ENCODE measurements at regions not wholly inside any gene's neighbourhood (a gene's known extent, or its start where the extent isn't known, plus 50 kb on each side); places are given as distances from the start of the nearest gene placed in this dataset.

- Histone ChIP-seq H3K27me3 (ENCODE audit: low read depth) (no peaks in the 10 kb centered on the region), H3K27ac (replicated peaks) (no peak overlapping the region), H3K4me1 (no peaks in the 10 kb centered on the region), H3K9me3 (replicated peaks) (peaks cover 3% of the 10 kb centered on the region), H3K36me3 (no peaks in the 10 kb centered on the region), H3K4me3 (no peak overlapping the region)
- DNase-seq = no peak
- intact Hi-C loops (cut with micrococcal nuclease) = no loop called here
- TF ChIP-seq, protein P1, sequence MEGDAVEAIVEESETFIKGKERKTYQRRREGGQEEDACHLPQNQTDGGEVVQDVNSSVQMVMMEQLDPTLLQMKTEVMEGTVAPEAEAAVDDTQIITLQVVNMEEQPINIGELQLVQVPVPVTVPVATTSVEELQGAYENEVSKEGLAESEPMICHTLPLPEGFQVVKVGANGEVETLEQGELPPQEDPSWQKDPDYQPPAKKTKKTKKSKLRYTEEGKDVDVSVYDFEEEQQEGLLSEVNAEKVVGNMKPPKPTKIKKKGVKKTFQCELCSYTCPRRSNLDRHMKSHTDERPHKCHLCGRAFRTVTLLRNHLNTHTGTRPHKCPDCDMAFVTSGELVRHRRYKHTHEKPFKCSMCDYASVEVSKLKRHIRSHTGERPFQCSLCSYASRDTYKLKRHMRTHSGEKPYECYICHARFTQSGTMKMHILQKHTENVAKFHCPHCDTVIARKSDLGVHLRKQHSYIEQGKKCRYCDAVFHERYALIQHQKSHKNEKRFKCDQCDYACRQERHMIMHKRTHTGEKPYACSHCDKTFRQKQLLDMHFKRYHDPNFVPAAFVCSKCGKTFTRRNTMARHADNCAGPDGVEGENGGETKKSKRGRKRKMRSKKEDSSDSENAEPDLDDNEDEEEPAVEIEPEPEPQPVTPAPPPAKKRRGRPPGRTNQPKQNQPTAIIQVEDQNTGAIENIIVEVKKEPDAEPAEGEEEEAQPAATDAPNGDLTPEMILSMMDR (IDR thresholded peaks at IDR 0.05; ENCODE audit: borderline replicate concordance) = no peak
These were observed 441.8 kb upstream of the RIOK2 start for GRCh38 chr5:97624886-97625285.

GRCh38 chr5:97627272-97627671, 444.2 kb upstream of the RIOK2 start:
- TF ChIP-seq, protein P1 (IDR thresholded peaks at IDR 0.05; ENCODE audit: borderline replicate concordance) = no peak
- Histone ChIP-seq H3K4me1 (no peaks in the 10 kb centered on the region), H3K27ac (replicated peaks) (no peak overlapping the region), H3K9me3 (replicated peaks) (no peaks in the 10 kb centered on the region), H3K4me3 (no peak overlapping the region), H3K36me3 (no peaks in the 10 kb centered on the region), H3K27me3 (ENCODE audit: low read depth) (no peaks in the 10 kb centered on the region)
- no peak for DNase-seq
- intact Hi-C loops (cut with micrococcal nuclease) = no loop called here

GRCh38 chr5:97628031-97628430, 445.0 kb upstream of the RIOK2 start:
- H3K36me3 ChIP-seq = no peaks in the 10 kb centered on the region
- peak overlapping the region; percentile 22 for H3K27ac ChIP-seq (replicated peaks)
- no peak for DNase-seq
- H3K4me1 ChIP-seq = no peaks in the 10 kb centered on the region
- H3K27me3 ChIP-seq (ENCODE audit: low read depth) = no peaks in the 10 kb centered on the region
- no peaks in the 10 kb centered on the region for H3K9me3 ChIP-seq (replicated peaks)
- no peak overlapping the region for H3K4me3 ChIP-seq
- intact Hi-C loops (cut with micrococcal nuclease) = no loop called here
- TF ChIP-seq, protein P1 (IDR thresholded peaks at IDR 0.05; ENCODE audit: borderline replicate concordance) = no peak

DNA sequence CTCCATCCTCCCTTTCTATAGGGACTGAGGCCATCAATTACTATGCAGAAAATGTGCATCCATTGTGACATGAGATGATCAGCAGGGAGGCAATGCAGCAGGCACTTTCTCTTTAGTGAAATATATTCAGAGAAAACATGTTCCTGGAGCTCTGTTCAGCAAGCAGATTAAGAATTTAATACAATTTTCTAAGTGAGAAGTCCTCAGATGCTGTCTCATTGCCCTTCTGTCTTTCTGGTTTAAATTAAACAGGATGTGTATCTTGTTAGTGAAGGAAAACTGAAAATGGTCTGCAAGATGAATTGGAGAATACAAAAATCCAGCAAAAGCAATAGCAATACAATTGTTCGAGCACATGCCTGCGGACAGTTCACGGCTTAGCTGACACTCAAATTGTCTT, 445.8 kb upstream of the RIOK2 start:
- H3K27me3 ChIP-seq (ENCODE audit: low read depth) = no peaks in the 10 kb centered on the region
- intact Hi-C loops (cut with micrococcal nuclease) = no loop called here
- peak overlapping the region; percentile 22 for H3K27ac ChIP-seq (replicated peaks)
- no peaks in the 10 kb centered on the region for H3K9me3 ChIP-seq (replicated peaks)
- TF ChIP-seq, protein P1 (IDR thresholded peaks at IDR 0.05; ENCODE audit: borderline replicate concordance) = no peak
- no peak for DNase-seq
- H3K36me3 ChIP-seq = no peaks in the 10 kb centered on the region
- no peaks in the 10 kb centered on the region for H3K4me1 ChIP-seq
- no peak overlapping the region for H3K4me3 ChIP-seq

DNA sequence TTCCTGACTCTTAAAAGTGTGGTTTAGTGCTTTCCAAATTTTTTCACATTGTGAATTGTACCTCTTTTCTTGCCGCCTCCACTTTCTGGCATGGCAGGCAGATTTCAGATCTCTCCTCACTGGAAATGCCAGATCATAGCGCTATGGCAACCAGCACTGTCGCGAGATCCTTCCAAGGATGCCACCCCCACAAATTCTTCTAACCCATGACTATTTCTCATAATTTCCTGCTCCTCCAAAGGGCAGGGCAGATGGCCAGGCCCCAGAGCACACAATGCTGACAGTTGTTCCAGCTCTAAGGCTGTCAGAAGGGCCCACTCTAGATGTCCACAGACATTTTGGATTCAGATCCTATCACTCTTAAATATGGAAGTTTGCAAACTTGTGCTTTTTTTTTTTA, 446.2 kb upstream of the RIOK2 start:
- Histone ChIP-seq H3K36me3 (no peaks in the 10 kb centered on the region), H3K9me3 (replicated peaks) (no peaks in the 10 kb centered on the region), H3K4me3 (no peak overlapping the region), H3K27ac (replicated peaks) (peak overlapping the region; percentile 22), H3K4me1 (no peaks in the 10 kb centered on the region), H3K27me3 (ENCODE audit: low read depth) (no peaks in the 10 kb centered on the region)
- intact Hi-C loops (cut with micrococcal nuclease) = no loop called here
- TF ChIP-seq, protein P1 (IDR thresholded peaks at IDR 0.05; ENCODE audit: borderline replicate concordance) = no peak
- DNase-seq = peak; percentile 27

DNA sequence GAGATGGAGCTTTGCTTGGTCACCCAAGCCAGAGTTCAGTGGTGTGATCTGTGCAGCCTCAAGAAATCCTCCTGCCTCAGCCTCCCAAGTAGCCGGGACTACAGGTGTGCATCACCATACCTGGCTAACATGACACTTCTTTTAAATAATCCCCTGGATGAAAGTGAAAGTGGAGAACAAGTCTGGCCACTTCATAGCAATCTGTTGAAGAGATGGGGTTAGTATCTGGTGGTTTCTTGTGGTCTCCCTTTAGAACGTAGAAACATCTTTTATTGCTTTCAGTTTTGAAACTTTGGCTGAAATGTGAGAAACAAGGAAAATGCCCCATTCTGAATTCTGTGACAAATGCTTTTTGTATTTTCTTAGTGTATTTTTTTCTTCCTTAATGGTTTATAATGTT, 452.5 kb upstream of the RIOK2 start:
- Histone ChIP-seq H3K4me3 (no peak overlapping the region), H3K4me1 (no peaks in the 10 kb centered on the region), H3K27me3 (ENCODE audit: low read depth) (no peaks in the 10 kb centered on the region), H3K9me3 (replicated peaks) (no peaks in the 10 kb centered on the region), H3K27ac (replicated peaks) (no peak overlapping the region), H3K36me3 (no peaks in the 10 kb centered on the region)
- TF ChIP-seq, protein P1 (IDR thresholded peaks at IDR 0.05; ENCODE audit: borderline replicate concordance) = no peak
- DNase-seq = no peak
- intact Hi-C loops (cut with micrococcal nuclease) = no loop called here
